ENCODE measurements at regions not wholly inside any gene's neighbourhood (a gene's known extent, or its start where the extent isn't known, plus 50 kb on each side); places are given as distances from the start of the nearest gene placed in this dataset.

DNA sequence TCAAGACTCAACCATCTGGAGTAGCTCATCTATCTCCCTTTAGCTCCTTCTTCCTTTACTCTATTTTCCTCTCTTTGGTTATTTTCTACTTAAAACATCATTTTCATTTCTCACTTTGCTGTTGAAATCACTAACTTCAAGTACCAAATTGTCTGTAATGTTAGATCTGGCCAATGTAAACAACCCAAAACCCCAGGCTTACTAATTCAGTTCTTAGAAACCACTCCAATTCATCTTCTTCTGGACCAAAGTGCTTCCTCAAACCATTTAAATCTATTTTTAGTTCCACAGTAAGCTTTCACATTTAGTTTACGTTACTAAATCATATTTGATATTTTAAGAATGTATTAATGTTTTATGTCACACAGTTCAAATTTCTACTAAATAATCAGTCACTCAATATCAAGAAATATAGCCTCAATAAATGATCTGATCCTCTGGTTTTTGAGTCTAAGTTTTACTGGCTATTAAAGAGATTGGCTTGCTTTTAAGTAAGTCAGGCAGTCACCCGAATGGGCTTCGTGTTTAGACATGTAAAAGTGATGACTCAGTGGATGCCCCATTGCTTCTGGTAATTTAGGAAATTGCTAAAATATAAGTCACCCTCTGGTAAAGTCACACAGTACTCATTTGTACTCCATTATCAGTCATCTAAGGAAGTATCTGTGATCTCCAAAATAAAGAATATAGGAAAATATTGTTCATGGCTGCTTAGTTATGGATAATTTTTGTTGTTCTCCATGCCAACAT, 527.2 kb upstream of the SOX11 start:
- no peak for TF ChIP-seq POLR2A (IDR thresholded peaks at IDR 0.05)
- TF ChIP-seq, protein P1, sequence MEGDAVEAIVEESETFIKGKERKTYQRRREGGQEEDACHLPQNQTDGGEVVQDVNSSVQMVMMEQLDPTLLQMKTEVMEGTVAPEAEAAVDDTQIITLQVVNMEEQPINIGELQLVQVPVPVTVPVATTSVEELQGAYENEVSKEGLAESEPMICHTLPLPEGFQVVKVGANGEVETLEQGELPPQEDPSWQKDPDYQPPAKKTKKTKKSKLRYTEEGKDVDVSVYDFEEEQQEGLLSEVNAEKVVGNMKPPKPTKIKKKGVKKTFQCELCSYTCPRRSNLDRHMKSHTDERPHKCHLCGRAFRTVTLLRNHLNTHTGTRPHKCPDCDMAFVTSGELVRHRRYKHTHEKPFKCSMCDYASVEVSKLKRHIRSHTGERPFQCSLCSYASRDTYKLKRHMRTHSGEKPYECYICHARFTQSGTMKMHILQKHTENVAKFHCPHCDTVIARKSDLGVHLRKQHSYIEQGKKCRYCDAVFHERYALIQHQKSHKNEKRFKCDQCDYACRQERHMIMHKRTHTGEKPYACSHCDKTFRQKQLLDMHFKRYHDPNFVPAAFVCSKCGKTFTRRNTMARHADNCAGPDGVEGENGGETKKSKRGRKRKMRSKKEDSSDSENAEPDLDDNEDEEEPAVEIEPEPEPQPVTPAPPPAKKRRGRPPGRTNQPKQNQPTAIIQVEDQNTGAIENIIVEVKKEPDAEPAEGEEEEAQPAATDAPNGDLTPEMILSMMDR (IDR thresholded peaks at IDR 0.05), result no peak
- Histone ChIP-seq H3K9me3 (no peaks in the 10 kb centered on the region), H3K27ac (no peak overlapping the region), H3K4me1 (no peaks in the 10 kb centered on the region), H3K36me3 (no peaks in the 10 kb centered on the region), H3K4me3 (replicated peaks in 1 of 3) (no peak overlapping the region), H3K27me3 (no peaks in the 10 kb centered on the region)
- 43 to 62% methylated on average over 3 of the region's 3 CpGs for WGBS, 2 donors
- no peak for DNase-seq
- intact Hi-C loops (cut with DNase I), result no loop called here

DNA sequence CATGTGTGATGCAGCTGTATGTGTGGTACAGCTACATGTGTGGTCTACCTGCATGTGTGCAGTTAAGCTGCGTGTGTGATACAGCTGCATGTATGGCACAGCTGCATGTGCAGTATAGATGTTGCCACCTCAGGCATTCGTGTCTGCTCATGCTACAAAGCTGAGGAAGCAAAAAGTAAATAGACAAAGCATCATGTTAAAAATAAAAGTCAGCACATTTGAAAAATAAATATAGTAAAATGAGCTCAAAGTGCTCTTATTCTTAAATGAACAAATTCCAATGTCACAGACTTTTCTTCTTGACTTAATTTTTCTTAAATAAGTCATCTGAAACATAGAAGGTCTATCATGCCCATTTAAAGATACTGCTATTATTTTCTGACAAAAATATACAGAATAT, 519.3 kb upstream of the SOX11 start:
- Histone ChIP-seq H3K27ac (no peak overlapping the region), H3K27me3 (no peaks in the 10 kb centered on the region), H3K9me3 (no peaks in the 10 kb centered on the region), H3K4me3 (replicated peaks in 1 of 3) (no peak overlapping the region), H3K36me3 (no peaks in the 10 kb centered on the region), H3K4me1 (no peaks in the 10 kb centered on the region)
- no peak for DNase-seq
- 81 to 93% methylated on average over 2 of the region's 2 CpGs for WGBS, 2 donors
- no peak for TF ChIP-seq POLR2A (IDR thresholded peaks at IDR 0.05)
- TF ChIP-seq, protein P1 (IDR thresholded peaks at IDR 0.05), result no peak
- intact Hi-C loops (cut with DNase I), result no loop called here

DNA sequence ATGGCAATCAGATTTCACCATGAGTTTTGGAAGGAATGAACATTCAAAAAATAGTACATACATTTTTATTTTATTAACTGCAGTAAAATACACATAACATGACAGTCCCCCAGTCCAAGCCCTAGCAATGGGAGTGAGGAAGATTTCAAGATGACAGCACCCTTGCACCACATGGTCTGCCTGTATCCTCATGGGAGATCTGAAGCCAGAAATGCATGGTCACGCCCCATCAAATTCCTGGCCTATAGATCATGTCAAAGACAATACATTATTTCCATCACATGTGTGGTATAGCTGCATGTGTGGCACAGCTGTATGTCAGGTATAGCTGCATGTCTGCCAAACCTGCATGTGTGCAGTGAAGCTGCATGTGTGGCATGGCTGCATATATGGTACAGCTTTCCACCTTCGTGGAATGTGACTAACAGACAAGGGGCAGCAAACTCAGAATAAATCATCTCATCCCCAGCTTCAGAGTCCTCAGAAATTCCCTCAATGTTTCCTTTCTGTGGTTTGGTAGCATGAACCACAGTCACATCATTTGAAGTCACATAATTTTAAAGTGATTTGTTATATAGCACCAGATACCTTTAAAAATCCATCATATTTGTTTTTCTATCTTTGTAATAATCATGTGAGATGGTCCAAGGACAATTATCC, 518.2 kb upstream of the SOX11 start:
- DNase-seq, result no peak
- intact Hi-C loops (cut with DNase I), result no loop called here
- Histone ChIP-seq H3K4me1 (no peaks in the 10 kb centered on the region), H3K9me3 (no peaks in the 10 kb centered on the region), H3K4me3 (replicated peaks in 1 of 3) (no peak overlapping the region), H3K27me3 (no peaks in the 10 kb centered on the region), H3K36me3 (no peaks in the 10 kb centered on the region), H3K27ac (no peak overlapping the region)
- 80 to 100% methylated on average over 2 of the region's 2 CpGs for WGBS, 2 donors
- TF ChIP-seq POLR2A (IDR thresholded peaks at IDR 0.05), result no peak
- TF ChIP-seq, protein P1 (IDR thresholded peaks at IDR 0.05), result no peak

DNA sequence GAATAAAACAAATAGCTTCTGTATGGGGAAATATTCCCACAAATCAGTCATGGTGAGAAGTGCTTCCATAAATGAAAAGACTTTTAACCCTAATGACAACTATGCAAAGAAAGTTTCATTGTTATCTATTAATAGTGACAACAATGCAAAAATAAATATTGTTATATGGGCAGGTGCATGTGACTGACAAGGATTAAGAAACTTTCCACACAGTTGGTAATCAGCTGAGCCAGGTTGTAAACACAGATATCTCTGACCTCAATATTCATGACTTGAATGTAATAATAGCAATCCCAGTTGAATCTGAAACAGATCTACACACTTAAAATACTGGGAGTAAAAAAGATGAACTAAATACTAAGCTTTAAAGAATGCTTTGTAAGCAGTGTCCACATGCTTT, 517.0 kb upstream of the SOX11 start:
- Histone ChIP-seq H3K4me3 (replicated peaks in 1 of 3) (no peak overlapping the region), H3K27ac (no peak overlapping the region), H3K4me1 (no peaks in the 10 kb centered on the region), H3K36me3 (no peaks in the 10 kb centered on the region), H3K9me3 (no peaks in the 10 kb centered on the region), H3K27me3 (no peaks in the 10 kb centered on the region)
- TF ChIP-seq POLR2A (IDR thresholded peaks at IDR 0.05), result no peak
- TF ChIP-seq, protein P1 (IDR thresholded peaks at IDR 0.05), result no peak
- intact Hi-C loops (cut with DNase I), result no loop called here
- DNase-seq, result no peak

DNA sequence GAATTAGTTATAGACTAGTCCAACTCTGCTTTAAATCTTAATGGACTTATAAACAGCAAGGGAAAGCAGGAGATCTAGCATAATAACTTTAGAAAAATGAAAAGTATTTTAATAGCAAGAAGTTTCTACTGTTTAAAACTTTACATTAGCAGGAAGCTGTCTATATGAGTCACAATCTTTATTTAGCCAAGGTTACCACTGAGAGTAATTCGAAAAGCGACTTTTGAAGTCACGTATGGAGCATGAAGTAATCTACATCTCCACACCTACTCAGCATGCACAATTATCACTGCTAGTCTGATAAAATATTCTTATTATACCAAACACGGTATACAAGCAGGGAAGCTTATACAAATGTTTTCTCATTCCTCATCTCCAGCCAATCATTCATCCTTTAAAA, 515.4 kb upstream of the SOX11 start:
- H3K27me3 ChIP-seq, result no peaks in the 10 kb centered on the region
- H3K36me3 ChIP-seq, result no peaks in the 10 kb centered on the region
- intact Hi-C loops (cut with DNase I), result no loop called here
- no peaks in the 10 kb centered on the region for H3K4me1 ChIP-seq
- no peak overlapping the region for H3K27ac ChIP-seq
- H3K9me3 ChIP-seq, result no peaks in the 10 kb centered on the region
- TF ChIP-seq, protein P1 (IDR thresholded peaks at IDR 0.05), result no peak
- no peak for TF ChIP-seq POLR2A (IDR thresholded peaks at IDR 0.05)
- H3K4me3 ChIP-seq (replicated peaks in 1 of 3), result no peak overlapping the region
- DNase-seq, result no peak
- WGBS, 2 donors, result 78 to 81% methylated on average over 4 of the region's 4 CpGs

All from thyroid gland (tissue), 4 donors.